H1 (cell line): ENCODE measurements at regions not wholly inside any gene's neighbourhood (a gene's known extent, or its start where the extent isn't known, plus 50 kb on each side); places are given as distances from the start of the nearest gene placed in this dataset.

Source experiments
- EGR1 ChIP-seq: IDR thresholded peaks from 2 replicates; pipeline ENCODE4 v1.6.1; 2011; ENCODE audit warnings: low read depth, low read length, borderline replicate concordance
- FOSL1 ChIP-seq: IDR thresholded peaks from 2 replicates; pipeline ENCODE4 v1.6.1; 2011; ENCODE audit warnings: mild to moderate bottlenecking, low read depth, low read length, moderate library complexity; ENCODE audit not compliant: insufficient read depth
- KDM1A ChIP-seq: fragments of 200-600, 300-600 bp; sonication (generic); IDR thresholded peaks from 2 replicates; pipeline ENCODE4 v1.7.1; 2016; ENCODE audit warnings: mild to moderate bottlenecking, low read length, borderline replicate concordance
- RFX5 ChIP-seq: IDR thresholded peaks from 2 replicates; pipeline ENCODE4 v1.6.1; 2011; ENCODE audit warnings: low read depth, low read length, improper control_type of control experiment, borderline replicate concordance
- SIX5 ChIP-seq: IDR thresholded peaks from 2 replicates; pipeline ENCODE4 v1.6.1; 2011; ENCODE audit warnings: mild to moderate bottlenecking, low read depth, low read length
- TF ChIP-seq, protein P1 (sequence below): fragments of 300-600 bp; sonication (generic); IDR thresholded peaks from 2 replicates; pipeline ENCODE4 v1.7.1; 2012; ENCODE audit warnings: low read length, moderate library complexity, mild to moderate bottlenecking, inconsistent platforms; ENCODE audit not compliant: insufficient replicate concordance

DNA sequence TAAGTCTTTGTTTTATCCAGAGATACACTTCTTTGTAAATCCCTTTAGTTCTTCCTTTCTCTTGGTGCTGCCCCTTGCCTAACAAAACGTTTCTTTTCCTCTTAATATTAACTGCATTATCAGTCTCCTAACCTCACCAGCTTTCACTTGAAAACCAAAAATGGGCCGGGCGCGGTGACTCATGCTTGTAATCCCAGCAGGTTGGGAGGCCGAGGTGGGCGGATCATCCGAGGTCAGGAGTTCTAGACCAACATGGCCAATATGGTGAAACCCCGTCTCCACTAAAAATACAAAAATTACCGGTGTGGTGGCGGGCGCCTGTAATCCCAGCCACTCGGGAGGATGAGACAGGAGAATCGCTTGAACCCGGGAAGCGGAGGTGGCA is 329.8 kb upstream of the MIR17HG start (continued):
- TF ChIP-seq, protein P1, sequence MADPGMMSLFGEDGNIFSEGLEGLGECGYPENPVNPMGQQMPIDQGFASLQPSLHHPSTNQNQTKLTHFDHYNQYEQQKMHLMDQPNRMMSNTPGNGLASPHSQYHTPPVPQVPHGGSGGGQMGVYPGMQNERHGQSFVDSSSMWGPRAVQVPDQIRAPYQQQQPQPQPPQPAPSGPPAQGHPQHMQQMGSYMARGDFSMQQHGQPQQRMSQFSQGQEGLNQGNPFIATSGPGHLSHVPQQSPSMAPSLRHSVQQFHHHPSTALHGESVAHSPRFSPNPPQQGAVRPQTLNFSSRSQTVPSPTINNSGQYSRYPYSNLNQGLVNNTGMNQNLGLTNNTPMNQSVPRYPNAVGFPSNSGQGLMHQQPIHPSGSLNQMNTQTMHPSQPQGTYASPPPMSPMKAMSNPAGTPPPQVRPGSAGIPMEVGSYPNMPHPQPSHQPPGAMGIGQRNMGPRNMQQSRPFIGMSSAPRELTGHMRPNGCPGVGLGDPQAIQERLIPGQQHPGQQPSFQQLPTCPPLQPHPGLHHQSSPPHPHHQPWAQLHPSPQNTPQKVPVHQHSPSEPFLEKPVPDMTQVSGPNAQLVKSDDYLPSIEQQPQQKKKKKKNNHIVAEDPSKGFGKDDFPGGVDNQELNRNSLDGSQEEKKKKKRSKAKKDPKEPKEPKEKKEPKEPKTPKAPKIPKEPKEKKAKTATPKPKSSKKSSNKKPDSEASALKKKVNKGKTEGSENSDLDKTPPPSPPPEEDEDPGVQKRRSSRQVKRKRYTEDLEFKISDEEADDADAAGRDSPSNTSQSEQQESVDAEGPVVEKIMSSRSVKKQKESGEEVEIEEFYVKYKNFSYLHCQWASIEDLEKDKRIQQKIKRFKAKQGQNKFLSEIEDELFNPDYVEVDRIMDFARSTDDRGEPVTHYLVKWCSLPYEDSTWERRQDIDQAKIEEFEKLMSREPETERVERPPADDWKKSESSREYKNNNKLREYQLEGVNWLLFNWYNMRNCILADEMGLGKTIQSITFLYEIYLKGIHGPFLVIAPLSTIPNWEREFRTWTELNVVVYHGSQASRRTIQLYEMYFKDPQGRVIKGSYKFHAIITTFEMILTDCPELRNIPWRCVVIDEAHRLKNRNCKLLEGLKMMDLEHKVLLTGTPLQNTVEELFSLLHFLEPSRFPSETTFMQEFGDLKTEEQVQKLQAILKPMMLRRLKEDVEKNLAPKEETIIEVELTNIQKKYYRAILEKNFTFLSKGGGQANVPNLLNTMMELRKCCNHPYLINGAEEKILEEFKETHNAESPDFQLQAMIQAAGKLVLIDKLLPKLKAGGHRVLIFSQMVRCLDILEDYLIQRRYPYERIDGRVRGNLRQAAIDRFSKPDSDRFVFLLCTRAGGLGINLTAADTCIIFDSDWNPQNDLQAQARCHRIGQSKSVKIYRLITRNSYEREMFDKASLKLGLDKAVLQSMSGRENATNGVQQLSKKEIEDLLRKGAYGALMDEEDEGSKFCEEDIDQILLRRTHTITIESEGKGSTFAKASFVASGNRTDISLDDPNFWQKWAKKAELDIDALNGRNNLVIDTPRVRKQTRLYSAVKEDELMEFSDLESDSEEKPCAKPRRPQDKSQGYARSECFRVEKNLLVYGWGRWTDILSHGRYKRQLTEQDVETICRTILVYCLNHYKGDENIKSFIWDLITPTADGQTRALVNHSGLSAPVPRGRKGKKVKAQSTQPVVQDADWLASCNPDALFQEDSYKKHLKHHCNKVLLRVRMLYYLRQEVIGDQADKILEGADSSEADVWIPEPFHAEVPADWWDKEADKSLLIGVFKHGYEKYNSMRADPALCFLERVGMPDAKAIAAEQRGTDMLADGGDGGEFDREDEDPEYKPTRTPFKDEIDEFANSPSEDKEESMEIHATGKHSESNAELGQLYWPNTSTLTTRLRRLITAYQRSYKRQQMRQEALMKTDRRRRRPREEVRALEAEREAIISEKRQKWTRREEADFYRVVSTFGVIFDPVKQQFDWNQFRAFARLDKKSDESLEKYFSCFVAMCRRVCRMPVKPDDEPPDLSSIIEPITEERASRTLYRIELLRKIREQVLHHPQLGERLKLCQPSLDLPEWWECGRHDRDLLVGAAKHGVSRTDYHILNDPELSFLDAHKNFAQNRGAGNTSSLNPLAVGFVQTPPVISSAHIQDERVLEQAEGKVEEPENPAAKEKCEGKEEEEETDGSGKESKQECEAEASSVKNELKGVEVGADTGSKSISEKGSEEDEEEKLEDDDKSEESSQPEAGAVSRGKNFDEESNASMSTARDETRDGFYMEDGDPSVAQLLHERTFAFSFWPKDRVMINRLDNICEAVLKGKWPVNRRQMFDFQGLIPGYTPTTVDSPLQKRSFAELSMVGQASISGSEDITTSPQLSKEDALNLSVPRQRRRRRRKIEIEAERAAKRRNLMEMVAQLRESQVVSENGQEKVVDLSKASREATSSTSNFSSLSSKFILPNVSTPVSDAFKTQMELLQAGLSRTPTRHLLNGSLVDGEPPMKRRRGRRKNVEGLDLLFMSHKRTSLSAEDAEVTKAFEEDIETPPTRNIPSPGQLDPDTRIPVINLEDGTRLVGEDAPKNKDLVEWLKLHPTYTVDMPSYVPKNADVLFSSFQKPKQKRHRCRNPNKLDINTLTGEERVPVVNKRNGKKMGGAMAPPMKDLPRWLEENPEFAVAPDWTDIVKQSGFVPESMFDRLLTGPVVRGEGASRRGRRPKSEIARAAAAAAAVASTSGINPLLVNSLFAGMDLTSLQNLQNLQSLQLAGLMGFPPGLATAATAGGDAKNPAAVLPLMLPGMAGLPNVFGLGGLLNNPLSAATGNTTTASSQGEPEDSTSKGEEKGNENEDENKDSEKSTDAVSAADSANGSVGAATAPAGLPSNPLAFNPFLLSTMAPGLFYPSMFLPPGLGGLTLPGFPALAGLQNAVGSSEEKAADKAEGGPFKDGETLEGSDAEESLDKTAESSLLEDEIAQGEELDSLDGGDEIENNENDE: no peak
- TF ChIP-seq EGR1 (peak; percentile 32; the same call in 1 of the 2 replicates), SIX5 (no peak), KDM1A (no peak), RFX5 (no peak), FOSL1 (no peak)
